GM23338 (cell line): ENCODE measurements at regions not wholly inside any gene's neighbourhood (a gene's known extent, or its start where the extent isn't known, plus 50 kb on each side); places are given as distances from the start of the nearest gene placed in this dataset.

ENCODE experiments used
- ATAC-seq: fragments of 200-7000 bp; cut with Tn5 transposase; 3 replicates; pipeline ENCODE4 v1.9.1; 2020
- DNase-seq: peaks from one replicate; pipeline ENCODE4 v3.0.0-alpha.2; 2015; ENCODE audit warnings: low spot score
- H2AFZ ChIP-seq: fragments of 200-600 bp; sonication (generic); 2 replicates; pipeline ENCODE4 v1.8.0; 2016; ENCODE audit warnings: antibody characterized with exemption, mild to moderate bottlenecking, moderate library complexity
- H3F3A ChIP-seq: fragments of 200-600 bp; sonication (generic); replicated peaks from 2 replicates; pipeline ENCODE4 v1.8.0; 2017; ENCODE audit warnings: antibody characterized with exemption, mixed run types, low read depth
- H3K27ac ChIP-seq: fragments of 200-600 bp; sonication (generic); 2 replicates; pipeline ENCODE4 v1.6.1; 2016; ENCODE audit warnings: low read depth
- H3K27me3 ChIP-seq: fragments of 200-600 bp; sonication (generic); 2 replicates; pipeline ENCODE4 v1.8.0; 2016; ENCODE audit warnings: mild to moderate bottlenecking, mixed run types, moderate library complexity; ENCODE audit not compliant: insufficient read depth
- H3K36me3 ChIP-seq: fragments of 200-600 bp; sonication (generic); 2 replicates; pipeline ENCODE4 v1.8.0; 2016; ENCODE audit warnings: mild to moderate bottlenecking; ENCODE audit not compliant: insufficient read depth
- H3K4me1 ChIP-seq: fragments of 200-600 bp; sonication (generic); 2 replicates; pipeline ENCODE4 v1.8.0; 2016; ENCODE audit warnings: mild to moderate bottlenecking, moderate library complexity; ENCODE audit not compliant: insufficient read depth
- H3K4me2 ChIP-seq: fragments of 200-600 bp; sonication (generic); 2 replicates; pipeline ENCODE4 v1.7.1; 2017; ENCODE audit warnings: mixed run types
- H3K4me3 ChIP-seq: fragments of 200-600 bp; sonication (generic); 2 replicates; pipeline ENCODE4 v1.6.1; 2016; ENCODE audit warnings: mixed run types
- H3K79me2 ChIP-seq: fragments of 200-600 bp; sonication (generic); replicated peaks from 2 replicates; pipeline ENCODE4 v1.8.0; 2017; ENCODE audit warnings: mild to moderate bottlenecking; ENCODE audit not compliant: insufficient read depth
- H3K9me2 ChIP-seq: fragments of 200-600 bp; sonication (generic); 2 replicates; pipeline ENCODE4 v1.8.0; 2017; ENCODE audit not compliant: insufficient read depth
- H4K20me1 ChIP-seq: fragments of 200-600 bp; sonication (generic); replicated peaks from 2 replicates; pipeline ENCODE4 v1.8.0; 2017; ENCODE audit warnings: mild to moderate bottlenecking; ENCODE audit not compliant: insufficient read depth
- H3K27ac Mint-ChIP-seq: 2 replicates; pipeline ENCODE4 v1.8.0; 2020; ENCODE audit warnings: inconsistent platforms, mild to moderate bottlenecking, moderate library complexity, mixed read lengths
- H3K27me3 Mint-ChIP-seq: 3 replicates; pipeline ENCODE4 v1.8.0; 2022; ENCODE audit warnings: low read depth, mild to moderate bottlenecking, moderate library complexity, mixed read lengths, inconsistent platforms; ENCODE audit not compliant: insufficient read depth, poor library complexity
- H3K36me3 Mint-ChIP-seq: 3 replicates; pipeline ENCODE4 v1.8.0; 2021; ENCODE audit warnings: low read depth, mild to moderate bottlenecking, inconsistent platforms, moderate library complexity, mixed read lengths
- H3K4me1 Mint-ChIP-seq: 3 replicates; pipeline ENCODE4 v1.8.0; 2020; ENCODE audit warnings: mild to moderate bottlenecking, inconsistent platforms, mixed read lengths
- H3K4me3 Mint-ChIP-seq: 3 replicates; pipeline ENCODE4 v1.8.0; 2021; ENCODE audit warnings: moderate library complexity, mild to moderate bottlenecking, inconsistent platforms, mixed read lengths
- H3K9me3 Mint-ChIP-seq: 3 replicates; pipeline ENCODE4 v1.8.0; 2020; ENCODE audit warnings: moderate library complexity, mild to moderate bottlenecking, inconsistent platforms, mixed read lengths
- ETS1 ChIP-seq: IDR thresholded peaks from 2 replicates; pipeline ENCODE4 v1.6.1; 2016; ENCODE audit warnings: antibody characterized with exemption
- EZH2 ChIP-seq: fragments of 200-600 bp; sonication (generic); IDR thresholded peaks from one replicate; pipeline ENCODE4 v1.8.0; 2017; ENCODE audit warnings: antibody characterized with exemption, mild to moderate bottlenecking, low read depth; ENCODE audit not compliant: unreplicated experiment
- EZH2phosphoT487 ChIP-seq: fragments of 200-600 bp; sonication (generic); IDR thresholded peaks from one replicate; pipeline ENCODE4 v1.8.1; 2018; ENCODE audit warnings: antibody characterized with exemption; ENCODE audit not compliant: unreplicated experiment
- JUNB ChIP-seq: IDR thresholded peaks from one replicate; pipeline ENCODE4 v1.6.1; 2016; ENCODE audit warnings: antibody characterized with exemption; ENCODE audit not compliant: unreplicated experiment
- NANOG ChIP-seq: IDR thresholded peaks from 2 replicates; pipeline ENCODE4 v1.6.1; 2016; ENCODE audit warnings: antibody characterized with exemption, borderline replicate concordance
- POLR2AphosphoS5 ChIP-seq: IDR thresholded peaks from 2 replicates; pipeline ENCODE4 v1.6.1; 2016; ENCODE audit warnings: antibody characterized with exemption, low read depth
- REST ChIP-seq: IDR thresholded peaks from one replicate; pipeline ENCODE4 v1.6.1; 2018; ENCODE audit warnings: antibody characterized with exemption; ENCODE audit not compliant: unreplicated experiment
- STAT1 ChIP-seq: IDR thresholded peaks from one replicate; pipeline ENCODE4 v1.6.1; 2016; ENCODE audit warnings: antibody characterized with exemption; ENCODE audit not compliant: unreplicated experiment
- ZNF114 ChIP-seq: fragments of 250-450 bp; sonication (Bioruptor Pico); IDR thresholded peaks from 2 replicates; pipeline ENCODE4 v1.5.0; 2020; ENCODE audit warnings: mild to moderate bottlenecking, moderate library complexity
- ZNF331 ChIP-seq: fragments of 250-450 bp; sonication (Bioruptor Pico); IDR thresholded peaks from 2 replicates; pipeline ENCODE4 v1.5.0; 2020; ENCODE audit warnings: low read depth, mild to moderate bottlenecking, moderate library complexity
- ZNF462 ChIP-seq: fragments of 250-450 bp; sonication (Bioruptor Pico); IDR thresholded peaks from 2 replicates; pipeline ENCODE4 v1.5.0; 2020; ENCODE audit warnings: mild to moderate bottlenecking, moderate library complexity
- TF ChIP-seq, protein P1 (sequence below), 2 experiments: fragments of 200-600 bp in 1 of 2; sonication (generic) in 1 of 2; conservative IDR thresholded peaks; 2 replicates each; pipeline versions ENCODE4 v1.5.1 to v1.6.1; 2016 to 2017; ENCODE audit warnings: antibody characterized with exemption in 2 of 2, low read depth in 2 of 2, mild to moderate bottlenecking in 2 of 2, moderate library complexity in 1 of 2

DNA sequence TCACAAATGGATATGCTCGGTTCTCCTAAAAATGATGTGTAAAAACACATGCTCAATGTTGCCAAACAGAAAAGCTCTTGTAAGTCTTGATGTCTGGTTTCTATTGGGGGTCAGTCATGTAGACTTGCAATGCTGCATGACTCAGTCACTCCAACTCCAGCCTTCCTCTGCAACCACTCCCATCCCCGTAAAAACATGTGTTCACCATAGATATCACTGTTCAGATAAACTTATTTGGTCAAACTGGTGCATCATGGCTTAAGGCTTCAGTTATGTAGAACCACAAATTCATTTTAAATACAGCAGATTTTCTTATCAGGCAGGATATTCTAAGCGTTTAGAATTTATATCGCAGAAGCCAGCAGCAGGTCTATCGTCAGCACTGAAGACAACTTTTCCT, 298.4 kb upstream of the LUZP2 start (continued):
- TF ChIP-seq REST (no peak), STAT1 (no peak), ETS1 (no peak), NANOG (no peak), EZH2 (no peak), EZH2phosphoT487 (no peak), ZNF331 (CRISPR knock-in tag) (no peak), JUNB (no peak)
- TF ChIP-seq, protein P1, sequence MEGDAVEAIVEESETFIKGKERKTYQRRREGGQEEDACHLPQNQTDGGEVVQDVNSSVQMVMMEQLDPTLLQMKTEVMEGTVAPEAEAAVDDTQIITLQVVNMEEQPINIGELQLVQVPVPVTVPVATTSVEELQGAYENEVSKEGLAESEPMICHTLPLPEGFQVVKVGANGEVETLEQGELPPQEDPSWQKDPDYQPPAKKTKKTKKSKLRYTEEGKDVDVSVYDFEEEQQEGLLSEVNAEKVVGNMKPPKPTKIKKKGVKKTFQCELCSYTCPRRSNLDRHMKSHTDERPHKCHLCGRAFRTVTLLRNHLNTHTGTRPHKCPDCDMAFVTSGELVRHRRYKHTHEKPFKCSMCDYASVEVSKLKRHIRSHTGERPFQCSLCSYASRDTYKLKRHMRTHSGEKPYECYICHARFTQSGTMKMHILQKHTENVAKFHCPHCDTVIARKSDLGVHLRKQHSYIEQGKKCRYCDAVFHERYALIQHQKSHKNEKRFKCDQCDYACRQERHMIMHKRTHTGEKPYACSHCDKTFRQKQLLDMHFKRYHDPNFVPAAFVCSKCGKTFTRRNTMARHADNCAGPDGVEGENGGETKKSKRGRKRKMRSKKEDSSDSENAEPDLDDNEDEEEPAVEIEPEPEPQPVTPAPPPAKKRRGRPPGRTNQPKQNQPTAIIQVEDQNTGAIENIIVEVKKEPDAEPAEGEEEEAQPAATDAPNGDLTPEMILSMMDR (conservative IDR thresholded peaks at IDR 0.05; ENCODE audit: low read depth in 2 of 2), result no peak

DNA sequence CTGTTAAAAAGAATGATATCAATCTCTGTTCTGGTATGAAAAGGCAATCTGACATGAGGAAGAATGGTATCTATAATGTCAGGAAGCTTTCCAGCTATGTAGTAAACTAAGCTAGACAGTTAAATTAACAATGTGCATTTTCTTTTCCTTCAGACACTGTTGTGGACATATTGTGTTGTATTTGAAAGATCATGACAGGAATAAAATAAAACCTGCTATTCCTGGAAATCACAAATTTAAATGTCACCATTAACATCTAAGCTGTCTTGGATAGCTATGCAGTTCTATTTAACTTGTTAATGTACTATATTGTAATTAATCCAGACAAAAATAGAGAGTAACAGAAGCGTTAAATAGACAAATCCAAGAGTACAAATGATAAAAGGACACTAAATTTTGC, 297.4 kb upstream of the LUZP2 start:
- Histone ChIP-seq H3K27me3 (no peaks in the 10 kb centered on the region), H2AFZ (no peak overlapping the region), H3K27ac (no peak overlapping the region), H3F3A (no peaks in the 10 kb centered on the region), H3K4me1 (no peaks in the 10 kb centered on the region), H3K4me3 (no peak overlapping the region), H3K9me2 (no peaks in the 10 kb centered on the region; the same call in 1 of the 2 replicates), H3K4me2 (no peak overlapping the region), H4K20me1 (no peaks in the 10 kb centered on the region), H3K36me3 (no peaks in the 10 kb centered on the region), H3K79me2 (no peaks in the 10 kb centered on the region)
- H3K4me1 Mint-ChIP-seq, result no peaks in the 10 kb centered on the region
- DNase-seq (no peak), ATAC-seq (no peak)
- H3K27ac Mint-ChIP-seq, result no peak overlapping the region
- no peaks in the 10 kb centered on the region for H3K36me3 Mint-ChIP-seq
- H3K9me3 Mint-ChIP-seq, result no peaks in the 10 kb centered on the region
- H3K27me3 Mint-ChIP-seq, result peaks cover 2% of the 10 kb centered on the region
- no peak overlapping the region for H3K4me3 Mint-ChIP-seq
- no peak for TF ChIP-seq ZNF114
- no peak for TF ChIP-seq EZH2phosphoT487
- TF ChIP-seq EZH2, result no peak
- TF ChIP-seq STAT1, result no peak
- no peak for TF ChIP-seq ZNF331 (CRISPR knock-in tag)
- TF ChIP-seq POLR2AphosphoS5, result no peak
- TF ChIP-seq ZNF462 (CRISPR knock-in tag), result no peak
- no peak for TF ChIP-seq JUNB
- TF ChIP-seq NANOG, result no peak
